Stomach (tissue), 4 donors: ENCODE measurements at regions not wholly inside any gene's neighbourhood (a gene's known extent, or its start where the extent isn't known, plus 50 kb on each side); places are given as distances from the start of the nearest gene placed in this dataset.

Source experiments
- CTCF ChIP-seq, 7 experiments: fragments of 450-650 bp in 4 of 7; fragments of 200-600 bp in 3 of 7; sonication (generic) in 3 of 7; IDR thresholded peaks; one replicate each; pipeline ENCODE4 v1.5.1; 2016 to 2019; ENCODE audit warnings: antibody characterized with exemption in 7 of 7, control low read depth in 2 of 7, mild to moderate bottlenecking in 1 of 7
- EP300 ChIP-seq: sonication (generic); formaldehyde crosslinking; IDR thresholded peaks from one replicate; pipeline ENCODE4 v1.6.1; 2017; ENCODE audit warnings: antibody characterized with exemption
- POLR2A ChIP-seq, 4 donors: fragments of 450-650 bp; IDR thresholded peaks; one replicate each; pipeline ENCODE4 v1.6.1; 2016; ENCODE audit warnings: antibody characterized with exemption in 4 of 4, control low read depth in 2 of 4, mild to moderate bottlenecking in 1 of 4, moderate library complexity in 1 of 4
- POLR2AphosphoS5 ChIP-seq, 3 donors: sonication (generic); formaldehyde crosslinking; IDR thresholded peaks; one replicate each; pipeline ENCODE4 v1.6.1; 2016; ENCODE audit warnings: antibody characterized with exemption in 3 of 3

- TF ChIP-seq POLR2AphosphoS5 (IDR thresholded peaks at IDR 0.05), result no peak
- no peak for TF ChIP-seq POLR2A (IDR thresholded peaks at IDR 0.05)
- no peak for TF ChIP-seq CTCF (IDR thresholded peaks at IDR 0.05)
- no peak for TF ChIP-seq EP300
Observed at GRCh38 chr13:83761631-83762030, 120.6 kb downstream of the SLITRK1 start.
